ENCODE measurements at regions not wholly inside any gene's neighbourhood (a gene's known extent, or its start where the extent isn't known, plus 50 kb on each side); places are given as distances from the start of the nearest gene placed in this dataset.
"Not testable (repeated sequence)": the region's sequence is repeated elsewhere in the genome, so short reads cannot be mapped to it uniquely, and the experiment has no call there.

DNA sequence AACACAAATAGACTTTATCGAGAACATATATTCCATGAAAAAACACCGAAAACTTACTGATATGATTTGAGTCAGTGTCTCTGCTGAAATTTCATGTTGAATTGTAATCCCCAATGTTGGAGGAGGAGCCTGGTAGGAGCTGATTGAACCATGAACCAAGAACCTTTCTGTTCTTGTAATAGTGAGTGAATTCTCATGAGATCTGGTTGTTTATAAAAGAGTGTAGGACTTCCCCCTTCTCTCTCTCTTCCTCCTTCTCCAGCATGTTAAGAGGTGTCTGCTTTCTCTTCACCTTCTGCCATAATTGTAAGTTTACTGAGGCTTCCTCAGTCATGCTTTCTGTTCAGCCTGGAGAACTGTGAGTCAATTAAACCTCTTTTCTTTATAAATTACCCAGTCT lies 1289.3 kb upstream of the CITED2 start:
- DNase-seq (ENCODE audit: low spot score), result no peak
- Histone ChIP-seq H3K36me3 (no peaks in the 10 kb centered on the region), H3K27me3 (no peaks in the 10 kb centered on the region), H3K27ac (no peak overlapping the region), H3K9me3 (no peaks in the 10 kb centered on the region), H3K4me3 (no peak overlapping the region), H3K4me1 (no peaks in the 10 kb centered on the region)
- TF ChIP-seq CTCF (IDR thresholded peaks at IDR 0.05), result no peak

DNA sequence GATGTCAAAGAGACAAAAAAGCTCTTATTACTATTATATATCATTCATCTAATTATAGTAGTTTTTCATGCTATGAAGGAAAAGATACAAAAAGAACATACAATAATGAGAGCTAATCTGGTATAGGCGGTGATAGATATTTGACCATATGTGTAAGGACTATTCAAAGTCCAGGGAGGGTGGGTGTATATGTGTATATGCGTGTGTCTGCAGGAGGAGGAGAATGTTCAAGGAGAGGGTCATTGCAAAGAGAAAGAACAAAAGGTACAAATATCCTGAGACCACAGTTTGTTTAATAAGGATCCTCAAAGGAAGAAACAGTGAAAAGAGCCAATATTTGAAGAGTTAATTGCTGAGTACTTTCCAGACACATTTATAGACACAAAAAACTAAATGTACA lies 1288.6 kb upstream of the CITED2 start:
- no peak for TF ChIP-seq CTCF (IDR thresholded peaks at IDR 0.05)
- no peaks in the 10 kb centered on the region for H3K4me1 ChIP-seq
- H3K36me3 ChIP-seq, result no peaks in the 10 kb centered on the region
- no peak overlapping the region for H3K27ac ChIP-seq
- no peaks in the 10 kb centered on the region for H3K9me3 ChIP-seq
- H3K4me3 ChIP-seq, result no peak overlapping the region
- DNase-seq (ENCODE audit: low spot score), result no peak
- H3K27me3 ChIP-seq, result no peaks in the 10 kb centered on the region

GRCh38 chr6:140661691-140662090 lies 1287.2 kb upstream of the CITED2 start:
- Histone ChIP-seq H3K27me3 (no peaks in the 10 kb centered on the region), H3K4me1 (no peaks in the 10 kb centered on the region), H3K27ac (no peak overlapping the region), H3K4me3 (no peak overlapping the region), H3K36me3 (no peaks in the 10 kb centered on the region), H3K9me3 (no peaks in the 10 kb centered on the region)
- DNase-seq (ENCODE audit: low spot score), result no peak
- no peak for TF ChIP-seq CTCF (IDR thresholded peaks at IDR 0.05)

- no peaks in the 10 kb centered on the region for H3K4me1 ChIP-seq
- H3K27ac ChIP-seq, result no peak overlapping the region
- no peak for TF ChIP-seq CTCF (IDR thresholded peaks at IDR 0.05)
- no peaks in the 10 kb centered on the region for H3K36me3 ChIP-seq
- no peaks in the 10 kb centered on the region for H3K9me3 ChIP-seq
- H3K27me3 ChIP-seq, result no peaks in the 10 kb centered on the region
- no peak overlapping the region for H3K4me3 ChIP-seq
- no peak for DNase-seq (ENCODE audit: low spot score)
Measured at GRCh38 chr6:140660295-140660694, 1285.8 kb upstream of the CITED2 start.

DNA sequence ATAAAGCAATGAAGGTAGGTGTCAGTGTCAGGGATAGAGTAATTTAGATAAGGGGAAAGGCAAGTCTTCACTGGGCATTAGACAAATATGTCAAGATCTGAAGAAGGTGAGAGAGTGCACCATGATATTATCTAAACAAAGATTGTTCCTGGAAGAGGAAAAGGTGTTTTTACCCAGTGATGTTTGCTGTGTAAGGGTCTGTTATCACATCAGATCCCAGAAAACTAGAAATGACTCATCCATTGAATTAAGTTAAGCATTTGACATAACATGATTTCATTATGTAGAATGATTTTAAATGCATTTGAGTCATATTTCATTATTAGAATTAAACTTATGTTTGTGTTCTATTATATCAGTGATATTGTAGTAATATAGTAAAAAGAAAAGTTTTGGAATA lies 1279.5 kb upstream of the CITED2 start:
- no peak overlapping the region for H3K4me3 ChIP-seq
- no peak for TF ChIP-seq CTCF (IDR thresholded peaks at IDR 0.05)
- H3K36me3 ChIP-seq, result no peaks in the 10 kb centered on the region
- H3K9me3 ChIP-seq, result no peaks in the 10 kb centered on the region
- H3K27me3 ChIP-seq, result no peaks in the 10 kb centered on the region
- H3K4me1 ChIP-seq, result no peaks in the 10 kb centered on the region
- H3K27ac ChIP-seq, result no peak overlapping the region
- no peak for DNase-seq (ENCODE audit: low spot score)

DNA sequence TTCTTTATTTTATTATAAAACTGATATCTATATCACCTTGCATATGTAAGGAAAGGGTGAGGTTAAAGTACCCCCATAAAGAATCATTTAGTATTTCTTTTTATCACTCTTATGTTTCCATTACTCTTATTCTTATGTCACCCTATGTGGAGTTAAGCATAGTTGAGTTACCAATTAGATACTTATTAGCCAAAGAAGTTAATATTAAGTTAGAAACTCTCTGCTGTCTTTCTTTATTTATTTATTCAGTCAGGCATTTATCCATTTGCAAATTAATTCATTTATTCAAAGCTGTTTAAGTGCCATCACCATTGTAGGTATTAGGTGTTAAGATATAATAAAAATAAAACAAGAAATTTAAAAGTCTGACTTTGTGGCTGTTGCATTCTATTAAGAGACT lies 1279.1 kb upstream of the CITED2 start:
- no peak for DNase-seq (ENCODE audit: low spot score)
- TF ChIP-seq CTCF (IDR thresholded peaks at IDR 0.05), result no peak
- no peaks in the 10 kb centered on the region for H3K4me1 ChIP-seq
- peaks cover 0 to under 1% of the 10 kb centered on the region in 2 donors for H3K9me3 ChIP-seq
- no peak overlapping the region for H3K27ac ChIP-seq
- no peaks in the 10 kb centered on the region for H3K36me3 ChIP-seq
- no peak overlapping the region for H3K4me3 ChIP-seq
- H3K27me3 ChIP-seq, result no peaks in the 10 kb centered on the region

DNA sequence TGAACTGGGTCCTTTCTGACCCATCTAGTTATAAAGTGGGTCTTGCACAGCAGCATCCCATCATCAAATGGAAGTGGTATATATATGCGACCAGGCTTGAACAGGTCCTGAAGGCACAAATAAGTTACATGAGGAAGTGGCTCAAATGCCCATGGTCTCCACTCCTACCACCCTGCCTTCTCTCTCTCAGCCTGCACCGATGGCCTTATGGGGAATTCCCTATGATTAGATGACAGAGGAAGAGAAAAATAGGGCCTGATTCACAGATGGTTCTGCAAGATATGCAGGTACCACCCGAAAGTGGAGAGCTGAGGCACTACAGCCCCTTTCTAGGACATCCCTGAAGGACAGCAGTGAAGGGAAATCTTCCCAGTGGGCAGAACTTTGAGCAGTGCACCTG lies 1275.1 kb upstream of the CITED2 start:
- not testable (repeated sequence) for H3K4me3 ChIP-seq; H3K36me3 ChIP-seq; H3K4me1 ChIP-seq; H3K27me3 ChIP-seq; H3K27ac ChIP-seq; DNase-seq (ENCODE audit: low spot score)
- peaks cover 0 to 21% of the 10 kb centered on the region in 2 donors for H3K9me3 ChIP-seq

GRCh38 chr6:140647322-140647721 lies 1272.9 kb upstream of the CITED2 start:
- not testable (repeated sequence) for H3K27ac ChIP-seq; DNase-seq (ENCODE audit: low spot score)

More at GRCh38 chr6:140647322-140647721, 1272.9 kb upstream of the CITED2 start:
- not testable (repeated sequence) for H3K4me3 ChIP-seq, H3K27me3 ChIP-seq, H3K4me1 ChIP-seq, H3K36me3 ChIP-seq
- H3K9me3 ChIP-seq, result peaks cover 0 to 21% of the 10 kb centered on the region in 2 donors

All from right atrium auricular region (tissue), 2 donors.